A549 (cell line): ENCODE measurements at regions not wholly inside any gene's neighbourhood (a gene's known extent, or its start where the extent isn't known, plus 50 kb on each side); places are given as distances from the start of the nearest gene placed in this dataset.

Experiments used
- ATAC-seq, 2 experiments: fragments of 200-7000 bp in 1 of 2; fragments of >200 bp in 1 of 2; cut with Nextera tagmentation in 1 of 2; cut with Tn5 transposase in 1 of 2; 3 replicates each; pipeline versions ENCODE4 v1.8.0 to v1.9.1; 2018 to 2020; ENCODE audit warnings: mild to moderate bottlenecking in 1 of 2, moderate library complexity in 1 of 2
- CTCF ChIA-PET: fragments of 300-600 bp; sonication (Branson Sonifier 250); formaldehyde crosslinking; extraction: SDS; loops from one replicate; lab custom pipeline; 2021; ENCODE audit warnings: antibody characterized with exemption, inconsistent platforms; lab: Yijun Ruan, JAX
- POLR2A ChIA-PET: fragments of 350-600 bp; formaldehyde crosslinking; extraction: SDS; loops from one replicate; lab custom pipeline; 2021; ENCODE audit warnings: antibody characterized with exemption, inconsistent platforms; lab: Yijun Ruan, JAX
- DNase-seq, 2 experiments: peaks; one replicate each; pipeline versions ENCODE4 v3.0.0 to v3.0.0-alpha.2; 2011 to 2016; ENCODE audit warnings: low read depth in 1 of 2, low spot score in 1 of 2
- FAIRE-seq: peaks from 2 replicates; lab custom pipeline; 2011; peaks lifted over from hg19 to GRCh38; lab: Jason Lieb, UNC
- H3K27ac ChIP-seq, 2 experiments: fragments of >200 bp; sonication (Bioruptor Twin); formaldehyde crosslinking; 3 replicates each; pipeline ENCODE4 v1.5.1; 2016 to 2017
- H3K4me1 ChIP-seq: fragments of >200 bp; sonication (Bioruptor Twin); formaldehyde crosslinking; 3 replicates; pipeline ENCODE4 v1.6.1; 2016
- H3K4me2 ChIP-seq: fragments of >200 bp; sonication (Bioruptor Twin); formaldehyde crosslinking; 3 replicates; pipeline ENCODE4 v1.6.1; 2016
- H3K4me3 ChIP-seq: fragments of >200 bp; sonication (Bioruptor Twin); formaldehyde crosslinking; 3 replicates; pipeline ENCODE4 v1.5.1; 2016
- H3K9me3 ChIP-seq: fragments of >200 bp; sonication (Bioruptor Twin); formaldehyde crosslinking; 3 replicates; pipeline ENCODE4 v1.6.1; 2016
- ATOH8 ChIP-seq: fragments of 250-450 bp; sonication (Bioruptor Pico); IDR thresholded peaks from 2 replicates; pipeline ENCODE4 v1.5.0; 2020; ENCODE audit warnings: low read depth, mild to moderate bottlenecking, moderate library complexity
- BCL3 ChIP-seq: fragments of >200 bp; sonication (Bioruptor Twin); formaldehyde crosslinking; IDR thresholded peaks from 3 replicates; pipeline ENCODE4 v1.6.1; 2016
- CBX8 ChIP-seq: fragments of 200-600 bp; sonication (generic); IDR thresholded peaks from 2 replicates; pipeline ENCODE4 v1.6.1; 2016
- CHD2 ChIP-seq: fragments of 150-350 bp; IDR thresholded peaks from 2 replicates; pipeline ENCODE4 v1.6.1; 2014; ENCODE audit warnings: low read length; ENCODE audit not compliant: partially characterized antibody
- CHD4 ChIP-seq: fragments of 200-600 bp; sonication (generic); IDR thresholded peaks from 2 replicates; pipeline ENCODE4 v1.6.1; 2016; ENCODE audit warnings: antibody characterized with exemption, mild to moderate bottlenecking, borderline replicate concordance
- E2F6 ChIP-seq: IDR thresholded peaks from 2 replicates; pipeline ENCODE4 v1.6.1; 2012; ENCODE audit warnings: low read depth, borderline replicate concordance
- EHF ChIP-seq: fragments of 250-450 bp; sonication (Bioruptor Pico); IDR thresholded peaks from 2 replicates; pipeline ENCODE4 v1.5.0; 2020; ENCODE audit warnings: mild to moderate bottlenecking
- ELK1 ChIP-seq: fragments of 150-350 bp; IDR thresholded peaks from 2 replicates; pipeline ENCODE4 v1.6.1; 2014; ENCODE audit warnings: low read depth, mild to moderate bottlenecking, low read length
- ESRRA ChIP-seq: fragments of 150-350 bp; IDR thresholded peaks from 2 replicates; pipeline ENCODE4 v1.6.1; 2014; ENCODE audit warnings: mild to moderate bottlenecking, low read length, borderline replicate concordance
- FOSB ChIP-seq: fragments of 250-450 bp; sonication (Bioruptor Pico); IDR thresholded peaks from 2 replicates; pipeline ENCODE4 v1.5.0; 2020; ENCODE audit warnings: mild to moderate bottlenecking, moderate library complexity
- FOSL2 ChIP-seq, 2 experiments: fragments of 450-650 bp in 1 of 2; fragments of >200 bp in 1 of 2; sonication (Bioruptor Twin) in 1 of 2; formaldehyde crosslinking; IDR thresholded peaks; 2 replicates each; pipeline versions ENCODE4 v1.5.0 to v1.6.1; 2016 to 2020; ENCODE audit warnings: mild to moderate bottlenecking in 1 of 2, moderate library complexity in 1 of 2
- FOXS1 ChIP-seq: fragments of 250-450 bp; sonication (Bioruptor Pico); IDR thresholded peaks from 2 replicates; pipeline ENCODE4 v1.5.0; 2020; ENCODE audit warnings: mild to moderate bottlenecking, moderate library complexity
- HDAC2 ChIP-seq: fragments of 200-600 bp; sonication (generic); IDR thresholded peaks from 2 replicates; pipeline ENCODE4 v1.6.1; 2016
- HOXB13 ChIP-seq: fragments of 250-450 bp; sonication (Bioruptor Pico); IDR thresholded peaks from 2 replicates; pipeline ENCODE4 v1.5.0; 2020; ENCODE audit warnings: low read depth, mild to moderate bottlenecking, moderate library complexity
- HOXB5 ChIP-seq: fragments of 250-450 bp; sonication (Bioruptor Pico); IDR thresholded peaks from 2 replicates; pipeline ENCODE4 v1.5.0; 2020; ENCODE audit warnings: mild to moderate bottlenecking, moderate library complexity
- JUN ChIP-seq, 2 experiments: fragments of >200 bp; sonication (Bioruptor Twin); formaldehyde crosslinking; IDR thresholded peaks; 2 replicates in 1 of 2; 3 replicates in 1 of 2; pipeline ENCODE4 v1.6.1; 2016 to 2017
- MAX ChIP-seq: IDR thresholded peaks from 2 replicates; pipeline ENCODE4 v1.6.1; 2012
- MYC ChIP-seq: IDR thresholded peaks from 2 replicates; pipeline ENCODE4 v1.6.1; 2012; ENCODE audit warnings: mild to moderate bottlenecking, inconsistent platforms, low read length, improper control_type of control experiment, borderline replicate concordance
- NFE2L2 ChIP-seq: fragments of 150-350 bp; conservative IDR thresholded peaks from 2 replicates; pipeline ENCODE4 v1.6.1; 2014; ENCODE audit warnings: low read length
- NPAS2 ChIP-seq: fragments of 250-450 bp; sonication (Bioruptor Pico); IDR thresholded peaks from 2 replicates; pipeline ENCODE4 v1.8.0; 2022; ENCODE audit warnings: mild to moderate bottlenecking, moderate library complexity, borderline replicate concordance
- NR3C1 ChIP-seq: fragments of >200 bp; sonication (Bioruptor Twin); formaldehyde crosslinking; IDR thresholded peaks from 3 replicates; pipeline ENCODE4 v1.6.1; 2017
- PHF8 ChIP-seq: fragments of 200-600 bp; sonication (generic); IDR thresholded peaks from 2 replicates; pipeline ENCODE4 v1.6.1; 2016; ENCODE audit warnings: low read depth, mild to moderate bottlenecking, antibody characterized with exemption, moderate library complexity, borderline replicate concordance
- POLR2AphosphoS2 ChIP-seq: conservative IDR thresholded peaks from 2 replicates; pipeline ENCODE4 v1.6.1; 2012; ENCODE audit warnings: low read length, improper control_type of control experiment, inconsistent platforms
- RARB ChIP-seq: fragments of 250-450 bp; sonication (Bioruptor Pico); IDR thresholded peaks from 2 replicates; pipeline ENCODE4 v1.8.0; 2021; ENCODE audit warnings: mild to moderate bottlenecking, moderate library complexity
- REST ChIP-seq: fragments of 200-600 bp; sonication (generic); IDR thresholded peaks from 2 replicates; pipeline ENCODE4 v1.6.1; 2016; ENCODE audit warnings: antibody characterized with exemption, mild to moderate bottlenecking, moderate library complexity
- RFX5 ChIP-seq: fragments of 450-650 bp; IDR thresholded peaks from 2 replicates; pipeline ENCODE4 v1.7.1; 2014; ENCODE audit warnings: antibody characterized with exemption, mild to moderate bottlenecking, moderate library complexity
- SMC3 ChIP-seq: fragments of >200 bp; sonication (Bioruptor Twin); formaldehyde crosslinking; IDR thresholded peaks from 3 replicates; pipeline ENCODE4 v1.6.1; 2018; ENCODE audit warnings: inconsistent platforms
- SREBF2 ChIP-seq: fragments of 450-650 bp; IDR thresholded peaks from 2 replicates; pipeline ENCODE4 v1.6.1; 2014; ENCODE audit warnings: mild to moderate bottlenecking, moderate library complexity
- TP53 ChIP-seq: fragments of 250-450 bp; sonication (Bioruptor Pico); IDR thresholded peaks from 2 replicates; pipeline ENCODE4 v1.5.0; 2021; ENCODE audit warnings: mild to moderate bottlenecking, moderate library complexity
- ZFP36 ChIP-seq: fragments of 450-650 bp; IDR thresholded peaks from 2 replicates; pipeline ENCODE4 v1.6.1; 2014; ENCODE audit warnings: borderline replicate concordance; ENCODE audit not compliant: partially characterized antibody
- ZNF302 ChIP-seq: fragments of 250-450 bp; sonication (Bioruptor Pico); IDR thresholded peaks from 2 replicates; pipeline ENCODE4 v1.9.0; 2021; ENCODE audit warnings: inconsistent platforms, mild to moderate bottlenecking, moderate library complexity
- WGBS: methylation state at CpG from one replicate; pipeline ENCODE4 v1.1.6; 2017; ENCODE audit errors: missing lambda C conversion rate; 5-methylcytosine and 5-hydroxymethylcytosine counted together

GRCh38 chr6:44514085-44514484, 126.6 kb downstream of the CDC5L start:
- Histone ChIP-seq H3K4me1 (no peaks in the 10 kb centered on the region), H3K4me2 (no peak overlapping the region), H3K27ac (no peak overlapping the region), H3K4me3 (no peak overlapping the region), H3K9me3 (no peaks in the 10 kb centered on the region)
- FAIRE-seq (no peak), DNase-seq (no peak), ATAC-seq (no peak)
- 75% methylated on average over 2 of the region's 2 CpGs for WGBS
- POLR2A ChIA-PET: no interaction called here
- no peak for TF ChIP-seq TP53 (CRISPR knock-in tag)
- no peak for TF ChIP-seq MAX
- no peak for TF ChIP-seq JUN (IDR thresholded peaks at IDR 0.05)
- no peak for TF ChIP-seq CHD2
- no peak for TF ChIP-seq ELK1
- no peak for TF ChIP-seq CBX8
- no peak for TF ChIP-seq EHF
- no peak for TF ChIP-seq HDAC2
- TF ChIP-seq NFE2L2: no peak
- no peak for TF ChIP-seq HOXB13 (CRISPR knock-in tag)
- TF ChIP-seq FOXS1 (CRISPR knock-in tag): no peak
- TF ChIP-seq ZFP36: no peak
- TF ChIP-seq REST: no peak
- TF ChIP-seq ESRRA: no peak
- TF ChIP-seq ZNF302 (CRISPR knock-in tag): no peak
- no peak for TF ChIP-seq NR3C1
- no peak for TF ChIP-seq RFX5
- no peak for TF ChIP-seq SREBF2
- TF ChIP-seq RARB: no peak
- TF ChIP-seq ATOH8: no peak
- CTCF ChIA-PET: interaction anchor here (2.5 kb wide), 1 partner anchor 38 kb away, joined by 8 read pairs; no protein-coding TSS in a partner anchor

- Histone ChIP-seq H3K27ac (no peak overlapping the region), H3K4me1 (no peaks in the 10 kb centered on the region), H3K4me3 (no peak overlapping the region), H3K9me3 (no peaks in the 10 kb centered on the region), H3K4me2 (no peak overlapping the region)
- POLR2A ChIA-PET: no interaction called here
- FAIRE-seq (no peak), DNase-seq (no peak), ATAC-seq (no peak)
- CTCF ChIA-PET: interaction anchor here (2.5 kb wide), 1 partner anchor 39 kb away, joined by 8 read pairs; no protein-coding TSS in a partner anchor
- TF ChIP-seq FOSL2 (IDR thresholded peaks at IDR 0.05) (no peak), FOSL2 (CRISPR knock-in tag; IDR thresholded peaks at IDR 0.05) (no peak), HOXB13 (CRISPR knock-in tag) (no peak), BCL3 (no peak), POLR2AphosphoS2 (no peak), SMC3 (no peak), CHD4 (no peak), NPAS2 (CRISPR knock-in tag) (no peak), NFE2L2 (no peak), TP53 (CRISPR knock-in tag) (no peak), RFX5 (no peak), PHF8 (no peak), MYC (no peak), E2F6 (no peak), FOSB (CRISPR knock-in tag) (no peak), HOXB5 (no peak)
- WGBS: 58% methylated on average over 3 of the region's 3 CpGs
Measured at GRCh38 chr6:44514576-44515193, 127.2 kb downstream of the CDC5L start.
